Ammon's horn (tissue), 1 donor: ENCODE measurements at regions not wholly inside any gene's neighbourhood (a gene's known extent, or its start where the extent isn't known, plus 50 kb on each side); places are given as distances from the start of the nearest gene placed in this dataset.
"Not testable (repeated sequence)": the region's sequence is repeated elsewhere in the genome, so short reads cannot be mapped to it uniquely, and the experiment has no call there.

Experiments used
- DNase-seq: peaks from one replicate; pipeline ENCODE4 v3.0.0-alpha.2; 2016; ENCODE audit warnings: low spot score

DNA sequence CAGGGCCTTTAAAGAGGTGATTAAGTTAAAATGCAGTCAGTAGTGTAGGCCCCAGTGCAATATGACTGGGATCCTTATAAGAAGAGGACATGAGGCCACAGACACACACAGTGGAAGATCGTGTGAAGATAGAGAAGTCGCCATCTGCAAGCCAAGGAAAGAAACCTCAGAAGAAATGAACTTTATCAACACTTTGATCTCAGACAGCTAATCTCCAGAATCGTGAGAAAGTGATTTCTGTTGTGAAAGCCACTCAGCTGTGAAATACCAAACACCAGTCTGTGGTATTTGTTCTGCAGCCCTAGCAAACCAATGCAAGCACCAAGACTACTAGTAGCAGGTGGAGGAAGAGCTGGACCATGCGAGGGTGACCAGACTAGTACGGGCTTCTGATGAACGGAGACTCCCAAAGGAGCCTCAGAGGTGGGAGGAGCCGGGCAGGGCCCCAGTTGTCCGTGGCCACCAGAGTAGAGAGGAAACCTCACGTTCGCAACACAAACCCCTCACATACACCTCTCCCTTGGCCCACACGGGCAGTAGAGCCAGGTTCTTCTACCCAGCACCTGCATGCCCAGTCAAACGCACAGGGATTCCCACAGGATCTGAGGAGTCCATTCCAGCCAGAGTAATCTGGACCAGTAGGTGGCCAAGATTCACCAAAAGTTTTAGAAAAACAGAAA is 243.0 kb downstream of the TTC8 start:
- DNase-seq: no peak

- peak; percentile 33 for DNase-seq
Measured at GRCh38 chr14:89078021-89078795, 253.8 kb downstream of the TTC8 start.

- DNase-seq: no peak
Measured at GRCh38 chr14:89085231-89085731, 260.8 kb downstream of the TTC8 start.

- DNase-seq: no peak
Measured at GRCh38 chr14:89085737-89086382, 261.4 kb downstream of the TTC8 start.

DNA sequence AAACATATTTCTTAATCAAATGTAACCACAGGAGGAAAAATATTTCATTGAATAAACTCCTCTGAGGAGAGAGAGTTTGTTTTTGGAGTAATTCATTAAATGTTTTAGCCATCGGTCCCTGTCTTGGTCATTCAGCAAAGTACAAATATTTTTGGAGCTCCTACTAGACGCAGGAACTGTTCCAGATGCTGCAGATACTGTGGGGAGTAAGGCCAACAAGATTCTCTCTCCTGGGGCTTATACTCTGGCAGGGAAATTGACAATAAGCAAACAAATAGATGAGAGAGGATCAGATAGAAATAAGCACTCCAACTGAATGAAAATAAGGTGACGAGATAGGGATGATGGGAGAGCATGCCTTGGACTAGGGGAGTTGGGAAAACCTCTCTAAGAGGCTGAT is 264.1 kb downstream of the TTC8 start:
- no peak for DNase-seq

GRCh38 chr14:89089330-89089729 is 264.9 kb downstream of the TTC8 start:
- DNase-seq: no peak

- no peak for DNase-seq
Measured at GRCh38 chr14:89091781-89092180, 267.3 kb downstream of the TTC8 start.

DNA sequence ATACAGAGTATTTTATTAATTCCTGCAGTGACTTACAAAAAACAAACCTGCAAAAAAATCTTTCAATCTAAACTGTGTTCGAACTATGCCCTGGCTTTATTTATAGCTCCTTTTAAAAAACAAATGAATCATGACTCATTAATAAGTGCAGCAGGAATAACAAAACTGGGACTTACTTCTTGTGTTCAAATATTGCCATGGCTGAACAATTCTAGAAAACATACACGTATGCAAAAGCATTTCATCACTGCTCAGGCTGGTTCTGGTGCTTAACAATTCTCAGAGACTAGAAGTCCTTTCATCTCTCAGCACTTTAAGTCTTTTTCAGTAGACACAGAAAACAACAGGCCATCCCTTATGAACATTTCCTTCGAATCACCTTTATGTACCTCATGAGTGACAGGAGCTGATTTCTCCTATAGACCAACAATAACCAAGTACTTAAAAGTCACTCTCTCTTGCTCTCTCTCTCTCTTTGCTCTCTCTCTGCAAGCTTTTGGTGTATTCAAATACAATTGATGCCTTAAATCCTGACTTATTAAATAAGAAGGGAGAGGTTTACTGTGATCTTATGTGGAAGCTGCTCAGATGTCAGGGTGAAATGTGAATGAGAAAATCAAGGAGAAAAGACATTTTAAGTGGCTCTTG is 268.8 kb downstream of the TTC8 start:
- no peak for DNase-seq

- no peak for DNase-seq
Measured at GRCh38 chr14:89095036-89095435, 270.6 kb downstream of the TTC8 start.

DNA sequence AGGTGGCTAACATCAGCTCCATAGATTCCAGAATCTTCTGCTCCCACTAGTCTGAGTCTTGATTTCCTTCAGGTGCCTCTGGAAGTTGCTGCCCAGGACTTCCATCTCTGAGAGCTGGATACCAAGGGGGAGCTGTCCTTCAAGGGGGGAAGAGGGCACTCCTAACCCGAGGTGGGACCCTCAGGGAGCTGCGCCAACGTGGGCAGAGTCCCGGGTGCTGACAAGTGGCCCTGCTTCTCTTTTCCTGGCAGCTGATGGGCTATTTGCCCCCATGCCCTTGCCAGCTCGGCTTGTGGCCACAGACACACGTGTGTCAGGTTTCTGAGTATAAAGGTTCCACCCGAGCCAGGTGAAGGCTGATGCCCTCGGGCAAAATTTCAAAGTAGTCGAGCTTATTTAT is 272.5 kb downstream of the TTC8 start:
- no peak for DNase-seq

- no peak for DNase-seq
Measured at GRCh38 chr14:89098254-89098653, 273.8 kb downstream of the TTC8 start.

GRCh38 chr14:89104171-89104817 is 279.8 kb downstream of the TTC8 start:
- DNase-seq: not testable (repeated sequence)

DNA sequence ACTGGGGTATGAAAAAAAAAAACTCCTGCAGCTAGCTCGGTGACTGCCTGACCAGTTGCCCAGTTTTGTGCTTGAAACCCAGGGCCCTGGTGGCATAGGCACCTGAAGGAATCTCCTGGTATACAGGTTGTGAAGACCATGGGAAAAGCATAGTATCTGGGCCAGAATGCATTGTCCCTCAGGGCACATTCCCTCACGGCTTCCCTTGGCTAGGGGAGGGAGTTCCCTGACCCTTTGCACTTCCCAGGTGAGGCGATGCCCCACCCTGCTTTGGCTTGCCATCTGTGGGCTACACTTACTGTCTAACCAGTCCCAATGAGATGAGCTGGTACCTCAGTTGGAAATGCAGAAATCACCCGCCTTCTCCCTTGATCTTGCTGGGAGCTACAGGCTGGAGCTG is 280.4 kb downstream of the TTC8 start:
- DNase-seq: not testable (repeated sequence)
